ENCODE measurements at regions not wholly inside any gene's neighbourhood (a gene's known extent, or its start where the extent isn't known, plus 50 kb on each side); places are given as distances from the start of the nearest gene placed in this dataset.

GRCh38 chr5:144941004-144941403 lies 770.3 kb downstream of the KCTD16 start:
- H3K27ac Mint-ChIP-seq (ENCODE audit: unreplicated experiment): no peak overlapping the region
- intact Hi-C loops (cut with micrococcal nuclease; ENCODE audit: unreplicated experiment): no loop called here
- H3K36me3 Mint-ChIP-seq (ENCODE audit: insufficient read depth, unreplicated experiment): no peaks in the 10 kb centered on the region
- peaks cover 8% of the 10 kb centered on the region for H3K9me3 Mint-ChIP-seq (ENCODE audit: low read depth, unreplicated experiment)
- TF ChIP-seq CTCF (IDR thresholded peaks at IDR 0.05; ENCODE audit: unreplicated experiment): no peak
- CTCF ChIA-PET: no interaction called here
- no peaks in the 10 kb centered on the region for H3K4me1 Mint-ChIP-seq (ENCODE audit: low read depth, unreplicated experiment)
- no peak for DNase-seq
- no peaks in the 10 kb centered on the region for H3K27me3 Mint-ChIP-seq (ENCODE audit: unreplicated experiment)
- H3K4me3 Mint-ChIP-seq (ENCODE audit: low read depth, unreplicated experiment): no peak overlapping the region
- no TSS peak for BruUV-seq (replicated peaks)

- no peaks in the 10 kb centered on the region for H3K4me1 Mint-ChIP-seq (ENCODE audit: low read depth, unreplicated experiment)
- H3K27ac Mint-ChIP-seq (ENCODE audit: unreplicated experiment): no peak overlapping the region
- H3K9me3 Mint-ChIP-seq (ENCODE audit: low read depth, unreplicated experiment): peaks cover 5% of the 10 kb centered on the region
- BruUV-seq (replicated peaks): no TSS peak
- DNase-seq: no peak
- TF ChIP-seq CTCF (IDR thresholded peaks at IDR 0.05; ENCODE audit: unreplicated experiment): no peak
- no peaks in the 10 kb centered on the region for H3K27me3 Mint-ChIP-seq (ENCODE audit: unreplicated experiment)
- intact Hi-C loops (cut with micrococcal nuclease; ENCODE audit: unreplicated experiment): no loop called here
- CTCF ChIA-PET: no interaction called here
- no peaks in the 10 kb centered on the region for H3K36me3 Mint-ChIP-seq (ENCODE audit: insufficient read depth, unreplicated experiment)
- H3K4me3 Mint-ChIP-seq (ENCODE audit: low read depth, unreplicated experiment): no peak overlapping the region
These were observed 747.7 kb downstream of the KCTD16 start for GRCh38 chr5:144918371-144918770.

- CTCF ChIA-PET: no interaction called here
- intact Hi-C loops (cut with micrococcal nuclease; ENCODE audit: unreplicated experiment): no loop called here
- H3K27ac Mint-ChIP-seq (ENCODE audit: unreplicated experiment): no peak overlapping the region
- H3K27me3 Mint-ChIP-seq (ENCODE audit: unreplicated experiment): no peaks in the 10 kb centered on the region
- no peak for DNase-seq
- no TSS peak for BruUV-seq (replicated peaks)
- no peaks in the 10 kb centered on the region for H3K4me1 Mint-ChIP-seq (ENCODE audit: low read depth, unreplicated experiment)
- TF ChIP-seq CTCF (IDR thresholded peaks at IDR 0.05; ENCODE audit: unreplicated experiment): no peak
- no peaks in the 10 kb centered on the region for H3K36me3 Mint-ChIP-seq (ENCODE audit: insufficient read depth, unreplicated experiment)
- H3K9me3 Mint-ChIP-seq (ENCODE audit: low read depth, unreplicated experiment): peaks cover 7% of the 10 kb centered on the region
- H3K4me3 Mint-ChIP-seq (ENCODE audit: low read depth, unreplicated experiment): no peak overlapping the region
These were observed 744.8 kb downstream of the KCTD16 start for GRCh38 chr5:144915452-144915851.

- DNase-seq: no peak
- no peaks in the 10 kb centered on the region for H3K4me1 Mint-ChIP-seq (ENCODE audit: low read depth, unreplicated experiment)
- no peaks in the 10 kb centered on the region for H3K27me3 Mint-ChIP-seq (ENCODE audit: unreplicated experiment)
- peaks cover 7% of the 10 kb centered on the region for H3K9me3 Mint-ChIP-seq (ENCODE audit: low read depth, unreplicated experiment)
- no peak for TF ChIP-seq CTCF (IDR thresholded peaks at IDR 0.05; ENCODE audit: unreplicated experiment)
- CTCF ChIA-PET: no interaction called here
- BruUV-seq (replicated peaks): no TSS peak
- H3K36me3 Mint-ChIP-seq (ENCODE audit: insufficient read depth, unreplicated experiment): no peaks in the 10 kb centered on the region
- H3K4me3 Mint-ChIP-seq (ENCODE audit: low read depth, unreplicated experiment): no peak overlapping the region
- intact Hi-C loops (cut with micrococcal nuclease; ENCODE audit: unreplicated experiment): no loop called here
- no peak overlapping the region for H3K27ac Mint-ChIP-seq (ENCODE audit: unreplicated experiment)
These were observed 743.0 kb downstream of the KCTD16 start for GRCh38 chr5:144913661-144914060.

- BruUV-seq (replicated peaks): no TSS peak
- no peaks in the 10 kb centered on the region for H3K36me3 Mint-ChIP-seq (ENCODE audit: insufficient read depth, unreplicated experiment)
- H3K4me1 Mint-ChIP-seq (ENCODE audit: low read depth, unreplicated experiment): no peaks in the 10 kb centered on the region
- H3K9me3 Mint-ChIP-seq (ENCODE audit: low read depth, unreplicated experiment): peaks cover 4% of the 10 kb centered on the region
- CTCF ChIA-PET: no interaction called here
- no peaks in the 10 kb centered on the region for H3K27me3 Mint-ChIP-seq (ENCODE audit: unreplicated experiment)
- intact Hi-C loops (cut with micrococcal nuclease; ENCODE audit: unreplicated experiment): no loop called here
- DNase-seq: no peak
- no peak for TF ChIP-seq CTCF (IDR thresholded peaks at IDR 0.05; ENCODE audit: unreplicated experiment)
- no peak overlapping the region for H3K4me3 Mint-ChIP-seq (ENCODE audit: low read depth, unreplicated experiment)
- H3K27ac Mint-ChIP-seq (ENCODE audit: unreplicated experiment): no peak overlapping the region
These were observed 725.8 kb downstream of the KCTD16 start for GRCh38 chr5:144896473-144896872.
